Epithelial cell of proximal tubule (primary cell): ENCODE measurements at regions not wholly inside any gene's neighbourhood (a gene's known extent, or its start where the extent isn't known, plus 50 kb on each side); places are given as distances from the start of the nearest gene placed in this dataset.

Source experiments
- DNase-seq: peaks from one replicate; pipeline ENCODE4 v3.0.0-alpha.2; 2011; ENCODE audit warnings: low read depth
- H3K4me3 ChIP-seq: 2 replicates; pipeline ENCODE4 v1.5.1; 2011; ENCODE audit warnings: low read depth, mild to moderate bottlenecking, low read length
- CTCF ChIP-seq: conservative IDR thresholded peaks from 2 replicates; pipeline ENCODE4 v1.5.1; 2012; ENCODE audit warnings: low read depth, mild to moderate bottlenecking, low read length

DNA sequence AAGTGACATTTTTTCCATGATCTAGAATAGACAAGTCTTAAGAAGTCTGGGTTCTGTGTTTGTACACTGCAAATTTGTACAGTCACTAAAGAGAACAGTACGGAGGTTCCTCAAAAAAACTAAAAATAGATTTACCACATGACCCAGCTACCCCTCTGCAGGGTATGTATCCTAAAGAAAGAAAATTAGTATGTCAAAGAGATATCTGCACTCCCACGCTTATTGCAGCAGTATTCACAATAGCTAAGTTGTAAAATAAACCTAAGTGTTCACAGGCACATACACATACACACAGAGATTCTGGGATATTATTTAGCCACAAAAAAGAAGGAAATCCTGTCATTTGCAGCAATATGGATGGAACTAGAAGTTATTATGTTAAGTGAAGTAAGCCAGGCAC lies 120.4 kb downstream of the ZIC1 start:
- DNase-seq = no peak
- H3K4me3 ChIP-seq = no peak overlapping the region
- no peak for TF ChIP-seq CTCF

DNA sequence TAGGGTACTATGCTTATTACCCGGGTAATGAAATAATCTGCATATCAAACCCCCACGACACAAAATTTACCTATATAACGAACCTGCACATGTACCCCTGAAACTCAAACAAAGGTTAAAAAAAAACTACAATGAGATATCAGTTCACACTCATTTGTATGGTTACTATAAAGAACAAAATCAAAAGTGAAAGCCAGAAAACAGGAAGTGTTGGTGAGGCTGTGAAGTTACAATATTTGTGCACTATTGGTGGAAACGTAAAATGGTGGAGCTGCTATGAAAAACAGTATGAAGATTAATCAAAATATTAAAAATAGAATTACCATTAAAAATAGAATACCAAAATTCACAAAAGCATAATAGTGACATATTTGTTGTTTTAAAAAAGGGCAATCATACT lies 128.9 kb downstream of the ZIC1 start:
- no peak overlapping the region for H3K4me3 ChIP-seq

GRCh38 chr3:147540921-147541320 lies 131.8 kb downstream of the ZIC1 start:
- H3K4me3 ChIP-seq = no peak overlapping the region
- DNase-seq = no peak
- TF ChIP-seq CTCF = no peak

More for the DNA sequence above, 128.9 kb downstream of the ZIC1 start:
- no peak for TF ChIP-seq CTCF
- DNase-seq = no peak

DNA sequence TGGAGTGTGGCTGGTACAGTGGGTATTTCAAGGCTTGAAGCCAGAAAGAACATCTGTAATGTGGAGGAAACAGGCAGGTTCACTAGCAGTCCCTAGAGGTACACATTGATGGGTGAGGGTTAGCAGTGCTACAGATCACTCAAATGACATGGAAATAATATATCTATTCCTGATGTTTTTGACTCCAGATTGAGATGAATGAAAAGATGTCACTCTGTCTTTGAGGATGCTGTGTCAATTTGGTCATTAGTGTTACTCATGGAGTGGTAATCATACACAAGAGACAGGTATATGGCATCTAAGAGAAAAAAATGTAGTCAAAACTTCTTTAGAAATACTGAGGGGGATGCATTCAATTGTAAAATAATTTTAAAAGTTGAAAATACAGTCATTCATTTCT lies 135.1 kb downstream of the ZIC1 start:
- no peak for TF ChIP-seq CTCF
- DNase-seq = no peak
- H3K4me3 ChIP-seq = no peak overlapping the region

GRCh38 chr3:147551491-147551890 lies 142.3 kb downstream of the ZIC1 start:
- H3K4me3 ChIP-seq = no peak overlapping the region
- TF ChIP-seq CTCF = no peak
- no peak for DNase-seq

DNA sequence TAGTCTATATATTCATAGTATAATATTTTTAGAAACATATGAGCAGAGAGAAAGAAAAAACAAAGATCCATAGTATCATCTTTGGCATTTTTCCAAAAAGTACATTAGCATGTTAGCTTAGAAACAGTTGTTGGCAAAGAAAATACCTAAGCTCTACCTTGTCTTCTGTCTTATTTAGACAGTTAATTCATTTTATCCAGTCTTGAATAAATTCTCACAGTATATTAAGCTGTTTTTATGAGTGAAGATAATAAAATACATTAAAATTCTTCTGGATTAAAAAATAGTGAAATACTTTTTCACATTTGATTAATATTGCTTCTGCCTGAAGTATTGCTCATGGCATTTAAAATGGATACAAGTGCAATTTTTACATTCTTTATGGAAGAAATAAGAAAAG lies 145.2 kb downstream of the ZIC1 start:
- no peak for DNase-seq
- TF ChIP-seq CTCF = no peak
- no peak overlapping the region for H3K4me3 ChIP-seq

- no peak for TF ChIP-seq CTCF
- H3K4me3 ChIP-seq = no peak overlapping the region
- DNase-seq = peak; percentile 31
Measured at GRCh38 chr3:147572970-147573340, 163.8 kb downstream of the ZIC1 start.
